WTC11 (cell line): ENCODE measurements at regions not wholly inside any gene's neighbourhood (a gene's known extent, or its start where the extent isn't known, plus 50 kb on each side); places are given as distances from the start of the nearest gene placed in this dataset.
"Not testable (repeated sequence)": the region's sequence is repeated elsewhere in the genome, so short reads cannot be mapped to it uniquely, and the experiment has no call there.

Experiments
- ATAC-seq: fragments of 200-7000 bp; cut with Tn5 transposase; 2 replicates; pipeline ENCODE4 v1.10.0; 2021; ENCODE audit warnings: mild to moderate bottlenecking, moderate library complexity
- CTCF ChIA-PET: fragments of 300-600 bp; sonication (Branson Sonifier 250); formaldehyde crosslinking; loops from one replicate; lab custom pipeline; 2021; ENCODE audit warnings: antibody characterized with exemption; lab: Charles Lee
- POLR2A ChIA-PET: fragments of 350-600 bp; sonication (Branson Sonifier 250); formaldehyde crosslinking; loops from one replicate; lab custom pipeline; 2021; ENCODE audit warnings: antibody characterized with exemption; lab: Charles Lee
- DNase-seq: peaks from one replicate; pipeline ENCODE4 v3.0.0; 2021; ENCODE audit warnings: low spot score
- H3K27ac Mint-ChIP-seq: 2 replicates; pipeline ENCODE4 v1.8.0; 2021; ENCODE audit warnings: mixed read lengths
- H3K27me3 Mint-ChIP-seq: 2 replicates; pipeline ENCODE4 v1.8.0; 2021; ENCODE audit warnings: low read depth, mild to moderate bottlenecking, moderate library complexity, mixed read lengths
- H3K36me3 Mint-ChIP-seq: 2 replicates; pipeline ENCODE4 v1.8.0; 2021; ENCODE audit warnings: mixed read lengths
- H3K4me1 Mint-ChIP-seq: 2 replicates; pipeline ENCODE4 v1.8.0; 2022; ENCODE audit warnings: mixed read lengths
- H3K4me3 Mint-ChIP-seq: 2 replicates; pipeline ENCODE4 v1.8.0; 2021; ENCODE audit warnings: mild to moderate bottlenecking, moderate library complexity, mixed read lengths
- H3K9me3 Mint-ChIP-seq: 2 replicates; pipeline ENCODE4 v1.8.0; 2021; ENCODE audit warnings: mixed read lengths

DNA sequence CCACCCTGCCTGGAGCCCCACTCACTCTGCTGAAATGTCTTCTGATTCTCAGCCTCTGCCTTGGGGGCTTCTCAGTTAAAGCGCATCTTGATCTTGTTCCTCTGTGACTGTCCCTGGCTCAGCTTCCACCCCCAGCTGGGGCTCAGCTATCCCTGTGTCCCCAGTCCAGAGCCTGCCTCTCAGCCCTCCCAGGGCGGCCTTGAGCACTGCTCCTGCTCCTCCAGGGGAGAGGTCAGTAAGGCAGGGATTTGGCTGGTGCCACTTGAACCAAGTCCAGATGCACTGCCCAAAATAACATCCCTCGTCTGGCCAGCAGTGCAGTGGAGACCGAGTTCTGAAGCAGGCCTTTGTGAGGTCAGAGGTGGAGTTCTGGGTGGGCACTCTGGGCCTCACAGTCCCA, 1950.8 kb downstream of the FOXD4L5 start:
- DNase-seq, POLR2A ChIA-PET: not testable (repeated sequence)

DNA sequence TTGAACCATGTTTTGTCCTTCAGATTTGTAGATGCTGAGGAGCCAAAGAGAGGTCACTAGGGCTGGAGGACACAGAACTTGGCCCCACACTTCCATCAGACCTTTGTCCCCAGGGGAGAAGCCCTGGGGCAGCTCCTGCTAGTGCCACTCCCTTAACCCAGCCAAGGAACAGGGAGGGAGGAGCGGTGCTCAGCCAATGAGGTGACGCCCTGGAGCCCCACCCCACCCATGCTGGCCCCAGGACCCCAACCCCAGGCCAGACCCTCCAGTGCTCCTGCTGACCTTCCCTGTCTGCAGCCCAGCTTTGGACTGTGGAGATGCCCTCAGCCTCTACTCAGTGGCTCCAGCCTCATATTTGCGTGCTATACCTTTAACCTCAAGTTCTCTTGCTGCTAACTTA, 1951.9 kb downstream of the FOXD4L5 start:
- CTCF ChIA-PET, H3K4me3 Mint-ChIP-seq, H3K27ac Mint-ChIP-seq: not testable (repeated sequence)

More for the DNA sequence above, 1950.8 kb downstream of the FOXD4L5 start:
- H3K27me3 Mint-ChIP-seq: peaks cover 46% of the 10 kb centered on the region
- H3K9me3 Mint-ChIP-seq, CTCF ChIA-PET, H3K4me1 Mint-ChIP-seq, H3K27ac Mint-ChIP-seq, H3K4me3 Mint-ChIP-seq, H3K36me3 Mint-ChIP-seq, ATAC-seq: not testable (repeated sequence)

DNA sequence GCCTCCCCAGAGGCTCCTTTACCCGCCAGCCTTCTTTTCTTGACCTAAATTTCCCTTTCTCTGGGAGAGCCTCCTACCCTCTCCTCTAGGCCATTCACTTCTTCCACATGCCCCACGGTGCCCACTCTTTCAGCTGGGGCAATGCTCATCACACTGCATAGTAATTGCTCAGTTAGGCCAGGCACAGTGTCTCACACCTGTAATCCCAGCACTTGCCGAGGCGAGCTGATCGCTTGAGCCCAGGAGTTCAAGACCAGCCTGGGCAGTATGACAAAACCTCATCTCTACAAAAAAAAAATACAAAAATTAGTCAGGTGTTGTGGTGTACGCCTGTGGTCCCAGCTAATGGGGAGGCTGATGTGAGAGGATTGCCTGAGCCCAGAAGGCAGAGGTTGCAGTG, 1956.7 kb downstream of the FOXD4L5 start:
- H3K4me3 Mint-ChIP-seq, H3K27ac Mint-ChIP-seq, H3K4me1 Mint-ChIP-seq, DNase-seq, ATAC-seq, H3K9me3 Mint-ChIP-seq, POLR2A ChIA-PET, H3K36me3 Mint-ChIP-seq, CTCF ChIA-PET: not testable (repeated sequence)
- peaks cover 65% of the 10 kb centered on the region for H3K27me3 Mint-ChIP-seq

More for the DNA sequence above, 1951.9 kb downstream of the FOXD4L5 start:
- peaks cover 48% of the 10 kb centered on the region for H3K27me3 Mint-ChIP-seq
- H3K9me3 Mint-ChIP-seq, H3K36me3 Mint-ChIP-seq, POLR2A ChIA-PET, DNase-seq, H3K4me1 Mint-ChIP-seq, ATAC-seq: not testable (repeated sequence)

DNA sequence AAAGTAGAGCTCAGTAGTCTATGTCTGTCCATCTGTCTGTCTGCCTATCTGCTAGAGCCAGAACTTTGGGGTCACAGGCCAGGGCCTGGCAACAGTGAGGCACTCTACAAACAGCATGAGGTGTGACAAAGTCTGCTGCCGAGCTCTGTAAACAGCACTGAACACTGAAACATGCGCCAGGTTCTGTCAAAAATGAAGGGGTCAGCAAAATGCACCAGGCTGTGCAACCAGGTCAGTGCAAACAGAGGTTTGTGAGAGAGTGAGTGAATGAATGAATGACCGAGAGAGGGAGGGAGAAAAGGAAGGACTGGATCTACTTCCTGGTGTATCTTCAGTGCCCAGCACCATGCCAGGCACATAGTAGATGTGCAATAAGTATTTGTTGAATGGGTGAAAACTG, 1957.8 kb downstream of the FOXD4L5 start:
- H3K27ac Mint-ChIP-seq, H3K9me3 Mint-ChIP-seq, ATAC-seq, H3K4me3 Mint-ChIP-seq, H3K36me3 Mint-ChIP-seq, POLR2A ChIA-PET, DNase-seq, CTCF ChIA-PET, H3K4me1 Mint-ChIP-seq: not testable (repeated sequence)
- peaks cover 60% of the 10 kb centered on the region for H3K27me3 Mint-ChIP-seq

DNA sequence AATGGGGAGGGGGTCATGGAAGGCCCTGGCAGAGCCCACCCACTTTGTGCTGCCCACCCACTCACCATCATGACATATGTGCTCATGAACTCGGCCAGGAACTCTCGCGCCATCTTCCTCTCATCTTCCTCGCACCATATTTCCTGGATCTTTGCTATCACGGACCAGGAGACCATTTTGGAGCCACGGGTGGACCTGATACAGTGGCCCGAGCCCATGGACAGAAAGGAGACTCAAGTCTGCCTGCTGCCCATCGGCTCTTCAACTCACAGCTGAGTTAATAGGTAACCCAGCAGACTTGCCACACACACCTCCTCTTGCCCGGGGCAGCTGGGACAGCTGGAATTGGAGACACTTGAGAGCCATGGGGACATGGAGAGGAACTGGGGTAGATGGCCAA, 1958.3 kb downstream of the FOXD4L5 start:
- H3K27ac Mint-ChIP-seq, H3K36me3 Mint-ChIP-seq, H3K9me3 Mint-ChIP-seq, H3K4me3 Mint-ChIP-seq, ATAC-seq, CTCF ChIA-PET, H3K4me1 Mint-ChIP-seq, DNase-seq, POLR2A ChIA-PET: not testable (repeated sequence)
- peaks cover 65% of the 10 kb centered on the region for H3K27me3 Mint-ChIP-seq

DNA sequence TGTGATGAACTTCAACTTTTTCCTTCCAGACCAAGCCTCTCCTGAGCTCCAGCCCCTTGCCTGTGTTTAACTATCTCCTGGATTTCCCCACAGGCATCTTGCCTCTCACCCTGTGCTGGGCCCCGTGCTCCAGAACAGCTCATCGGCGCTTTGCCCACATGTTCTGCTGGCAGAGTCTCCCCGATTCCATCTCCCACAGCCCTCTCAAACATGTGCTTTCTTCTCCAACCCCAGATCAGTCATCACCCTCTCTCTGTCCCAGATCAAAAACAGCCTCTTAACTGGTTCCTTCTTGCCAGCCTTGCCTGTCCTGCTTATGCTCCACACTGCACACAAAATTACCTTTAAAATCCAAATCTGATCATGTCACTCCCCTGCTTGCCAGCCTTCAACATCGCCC, 1959.3 kb downstream of the FOXD4L5 start:
- DNase-seq, H3K4me1 Mint-ChIP-seq, H3K9me3 Mint-ChIP-seq, ATAC-seq, H3K27ac Mint-ChIP-seq, H3K4me3 Mint-ChIP-seq, CTCF ChIA-PET, POLR2A ChIA-PET, H3K36me3 Mint-ChIP-seq: not testable (repeated sequence)
- H3K27me3 Mint-ChIP-seq: peaks cover 64% of the 10 kb centered on the region

DNA sequence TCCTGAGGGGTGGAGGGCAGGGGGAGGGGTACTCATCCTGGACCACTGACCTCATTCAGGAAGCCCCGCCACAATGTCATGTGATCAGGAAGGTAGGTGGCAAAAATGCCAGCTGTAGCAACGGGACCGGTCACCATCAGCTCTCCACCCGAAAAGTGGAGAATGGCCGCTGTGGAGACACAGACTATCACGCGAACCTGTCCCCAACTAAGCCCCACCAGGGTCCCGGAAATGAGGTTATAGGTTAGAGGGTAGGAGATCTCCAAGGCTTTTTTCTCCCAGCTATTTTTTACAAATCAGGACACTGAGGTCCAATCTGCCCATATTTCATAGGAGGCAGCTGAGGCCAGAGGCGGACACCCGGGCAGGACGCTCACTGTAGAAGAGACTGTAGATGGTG, 1966.9 kb downstream of the FOXD4L5 start:
- ATAC-seq, H3K4me1 Mint-ChIP-seq, H3K4me3 Mint-ChIP-seq, POLR2A ChIA-PET, CTCF ChIA-PET, DNase-seq, H3K9me3 Mint-ChIP-seq, H3K36me3 Mint-ChIP-seq, H3K27ac Mint-ChIP-seq: not testable (repeated sequence)
- peaks cover 39% of the 10 kb centered on the region for H3K27me3 Mint-ChIP-seq

DNA sequence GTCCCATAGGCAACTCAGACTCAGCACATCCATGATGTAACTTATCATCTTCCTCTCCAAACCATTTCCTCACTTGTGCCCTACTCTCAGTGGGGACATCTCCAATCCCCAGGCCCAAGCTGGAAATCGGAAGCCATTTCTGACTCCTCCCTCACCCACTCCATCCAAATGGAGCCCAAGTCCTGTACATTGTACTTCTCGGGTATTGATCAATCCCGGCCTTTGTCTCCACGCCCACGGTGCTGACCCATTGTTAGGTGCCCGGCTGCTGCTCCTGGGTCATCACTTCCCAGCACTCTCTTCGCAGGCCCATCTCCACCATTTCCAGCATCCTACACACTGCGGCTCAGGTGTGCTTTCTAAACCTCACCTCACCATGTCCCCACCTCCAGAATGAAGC, 1969.6 kb downstream of the FOXD4L5 start:
- H3K27me3 Mint-ChIP-seq: peaks cover 32% of the 10 kb centered on the region
- H3K9me3 Mint-ChIP-seq, H3K27ac Mint-ChIP-seq, POLR2A ChIA-PET, ATAC-seq, H3K36me3 Mint-ChIP-seq, DNase-seq, H3K4me1 Mint-ChIP-seq, H3K4me3 Mint-ChIP-seq, CTCF ChIA-PET: not testable (repeated sequence)

DNA sequence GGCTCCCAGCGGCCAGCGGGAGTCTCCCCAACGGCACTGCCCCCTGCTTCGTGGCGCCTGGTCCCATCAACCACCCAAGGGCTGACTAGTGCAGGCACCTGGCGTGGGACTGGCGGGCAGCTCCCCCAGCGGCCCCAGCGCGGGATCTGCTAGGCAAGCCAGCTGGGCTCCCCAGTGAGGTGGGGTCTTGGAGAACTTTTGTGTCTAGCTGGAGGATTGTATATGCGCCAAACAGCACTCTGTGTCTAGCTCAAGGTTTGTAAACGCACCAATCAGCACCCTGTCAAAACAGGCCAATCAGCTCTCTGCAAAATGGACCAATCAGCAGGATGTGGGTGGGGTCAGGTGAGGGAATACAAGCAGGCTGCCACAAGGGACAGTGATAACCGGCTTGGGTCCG, 1988.2 kb downstream of the FOXD4L5 start:
- CTCF ChIA-PET, POLR2A ChIA-PET, H3K4me1 Mint-ChIP-seq, H3K27me3 Mint-ChIP-seq, H3K9me3 Mint-ChIP-seq, H3K36me3 Mint-ChIP-seq, ATAC-seq, H3K27ac Mint-ChIP-seq, H3K4me3 Mint-ChIP-seq: not testable (repeated sequence)
- DNase-seq: peak; percentile 17

DNA sequence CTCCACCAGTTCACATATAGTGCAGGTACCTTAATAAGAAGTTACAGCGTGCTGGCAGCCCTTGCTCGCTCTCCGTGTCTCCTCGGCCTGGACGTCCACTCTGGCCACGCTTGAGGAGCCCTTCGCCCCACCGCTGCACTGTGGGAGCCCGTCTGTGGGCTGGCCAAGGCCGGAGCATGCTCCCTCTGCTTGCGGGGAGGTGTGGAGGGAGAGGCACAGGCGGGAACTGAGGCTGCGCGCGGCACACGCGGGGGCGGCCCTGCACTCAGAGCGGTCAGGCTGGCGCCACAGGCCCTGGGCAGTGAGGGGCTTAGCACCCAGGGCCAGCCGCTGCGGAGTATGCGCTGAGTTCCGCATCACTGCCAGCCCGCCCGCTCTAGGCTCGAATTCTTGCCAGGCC, 1988.6 kb downstream of the FOXD4L5 start:
- H3K27ac Mint-ChIP-seq, H3K4me1 Mint-ChIP-seq, POLR2A ChIA-PET: not testable (repeated sequence)

DNA sequence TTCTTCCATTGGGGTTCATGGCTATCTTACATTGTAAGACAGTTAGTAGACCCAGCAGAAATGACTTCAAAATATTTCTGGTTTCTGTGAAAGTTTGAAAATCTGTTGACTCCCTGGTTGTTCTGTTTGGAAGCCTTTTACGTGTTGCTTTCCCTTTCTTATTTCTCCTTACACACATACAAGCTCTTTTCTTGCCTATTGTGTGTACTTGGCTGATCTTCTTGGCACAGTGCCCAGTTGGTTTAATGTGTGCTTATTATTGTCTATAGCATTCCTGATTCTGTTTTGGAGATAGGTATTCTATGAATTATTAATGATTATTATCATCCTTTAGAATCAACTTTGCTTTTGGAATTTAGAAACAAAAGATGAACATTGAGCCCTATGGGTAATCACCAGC, 1995.0 kb downstream of the FOXD4L5 start:
- H3K27me3 Mint-ChIP-seq, DNase-seq, H3K4me1 Mint-ChIP-seq, H3K36me3 Mint-ChIP-seq, H3K4me3 Mint-ChIP-seq, CTCF ChIA-PET, H3K27ac Mint-ChIP-seq, H3K9me3 Mint-ChIP-seq, ATAC-seq, POLR2A ChIA-PET: not testable (repeated sequence)

More for the DNA sequence above, 1988.6 kb downstream of the FOXD4L5 start:
- ATAC-seq, DNase-seq, H3K36me3 Mint-ChIP-seq, H3K27me3 Mint-ChIP-seq, H3K4me3 Mint-ChIP-seq, H3K9me3 Mint-ChIP-seq, CTCF ChIA-PET: not testable (repeated sequence)
